Natural killer cell treated with Interleukin-12 subunit alpha and Interleukin-12 subunit beta and Interleukin-15 and Interleukin-18, amount 100 ng/mL, for 72 hours (primary cell): ENCODE measurements at regions not wholly inside any gene's neighbourhood (a gene's known extent, or its start where the extent isn't known, plus 50 kb on each side); places are given as distances from the start of the nearest gene placed in this dataset.
"Not testable (repeated sequence)": the region's sequence is repeated elsewhere in the genome, so short reads cannot be mapped to it uniquely, and the experiment has no call there.

Experiments
- ATAC-seq, 2 donors: fragments of 150-1000 bp; cut with Tn5 transposase in 1 of 2; sonication (Bioruptor Pico), chemical (Tn5 transposase) in 1 of 2; 2 replicates each; pipeline ENCODE4 v1.10.0; 2021
- DNase-seq: peaks from one replicate; pipeline ENCODE4 v3.0.0; 2022; ENCODE audit warnings: low spot score
- H3K27ac Mint-ChIP-seq, 2 donors: 1 replicate in 1 of 2; 2 replicates in 1 of 2; pipeline ENCODE4 v1.8.0; 2022; ENCODE audit warnings: mixed read lengths in 2 of 2, mild to moderate bottlenecking in 1 of 2, moderate library complexity in 1 of 2
- H3K27me3 Mint-ChIP-seq, 2 donors: 1 replicate in 1 of 2; 2 replicates in 1 of 2; pipeline ENCODE4 v1.8.0; 2022; ENCODE audit warnings: mixed read lengths in 2 of 2
- H3K36me3 Mint-ChIP-seq: one replicate; pipeline ENCODE4 v1.8.0; 2022; ENCODE audit warnings: mixed read lengths
- H3K4me1 Mint-ChIP-seq, 2 donors: 1 replicate in 1 of 2; 2 replicates in 1 of 2; pipeline ENCODE4 v1.8.0; 2022; ENCODE audit warnings: low read depth in 2 of 2, mixed read lengths in 2 of 2, mild to moderate bottlenecking in 1 of 2
- H3K4me3 Mint-ChIP-seq: one replicate; pipeline ENCODE4 v1.8.0; 2022; ENCODE audit warnings: mixed read lengths
- H3K9me3 Mint-ChIP-seq: 2 replicates; pipeline ENCODE4 v1.8.0; 2022; ENCODE audit warnings: mixed read lengths

DNA sequence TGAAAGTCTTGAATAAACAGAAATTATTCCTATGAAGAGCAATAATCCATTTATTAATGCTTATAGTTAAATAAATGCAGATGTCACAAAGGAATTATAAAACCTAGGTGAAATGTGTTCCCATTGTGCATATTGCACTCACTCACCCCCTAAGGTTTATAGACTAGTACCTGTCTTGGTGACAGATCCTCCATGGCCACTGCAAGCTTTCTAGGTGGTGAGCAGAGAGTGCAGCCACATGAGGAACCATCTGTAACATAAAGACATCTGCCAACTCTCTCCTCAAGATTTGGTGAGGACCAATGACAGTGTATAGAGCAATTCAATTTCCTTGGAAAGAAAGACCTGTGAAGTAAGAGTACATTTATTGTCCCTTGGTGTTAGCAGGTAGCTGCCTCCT is 616.4 kb downstream of the CENPC start:
- not testable (repeated sequence) for H3K27ac Mint-ChIP-seq, H3K36me3 Mint-ChIP-seq, H3K27me3 Mint-ChIP-seq, H3K4me1 Mint-ChIP-seq, DNase-seq, ATAC-seq, H3K9me3 Mint-ChIP-seq, H3K4me3 Mint-ChIP-seq

GRCh38 chr4:66927937-66928336 is 617.4 kb downstream of the CENPC start:
- Mint-ChIP-seq H3K27me3 (no peaks in the 10 kb centered on the region), H3K4me1 (no peaks in the 10 kb centered on the region), H3K4me3 (no peak overlapping the region), H3K36me3 (no peaks in the 10 kb centered on the region), H3K9me3 (peaks cover 10% of the 10 kb centered on the region), H3K27ac (no peak overlapping the region)
- DNase-seq (no peak), ATAC-seq (no peak)

DNA sequence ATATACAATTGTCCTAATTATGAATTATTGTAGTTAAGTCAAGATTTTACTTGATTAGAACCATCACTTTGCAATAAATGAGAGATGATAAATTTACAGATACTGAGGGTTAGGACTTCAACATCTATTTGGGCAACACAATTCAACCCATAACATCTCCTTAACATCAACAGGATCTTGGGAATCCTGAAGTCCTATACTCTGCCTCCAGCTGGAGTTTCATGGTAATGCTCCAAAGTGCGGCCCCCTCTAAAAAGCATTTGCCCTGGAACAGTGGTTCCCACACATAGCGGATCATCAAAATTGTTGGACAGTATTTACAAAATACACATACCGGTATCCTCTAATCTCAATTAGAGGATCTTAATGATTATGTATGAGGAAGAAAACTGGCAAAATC is 618.6 kb downstream of the CENPC start:
- Mint-ChIP-seq H3K27ac (no peak overlapping the region), H3K27me3 (no peaks in the 10 kb centered on the region), H3K9me3 (peaks cover 12% of the 10 kb centered on the region), H3K4me3 (no peak overlapping the region), H3K4me1 (no peaks in the 10 kb centered on the region), H3K36me3 (no peaks in the 10 kb centered on the region)
- DNase-seq (no peak), ATAC-seq (no peak)

DNA sequence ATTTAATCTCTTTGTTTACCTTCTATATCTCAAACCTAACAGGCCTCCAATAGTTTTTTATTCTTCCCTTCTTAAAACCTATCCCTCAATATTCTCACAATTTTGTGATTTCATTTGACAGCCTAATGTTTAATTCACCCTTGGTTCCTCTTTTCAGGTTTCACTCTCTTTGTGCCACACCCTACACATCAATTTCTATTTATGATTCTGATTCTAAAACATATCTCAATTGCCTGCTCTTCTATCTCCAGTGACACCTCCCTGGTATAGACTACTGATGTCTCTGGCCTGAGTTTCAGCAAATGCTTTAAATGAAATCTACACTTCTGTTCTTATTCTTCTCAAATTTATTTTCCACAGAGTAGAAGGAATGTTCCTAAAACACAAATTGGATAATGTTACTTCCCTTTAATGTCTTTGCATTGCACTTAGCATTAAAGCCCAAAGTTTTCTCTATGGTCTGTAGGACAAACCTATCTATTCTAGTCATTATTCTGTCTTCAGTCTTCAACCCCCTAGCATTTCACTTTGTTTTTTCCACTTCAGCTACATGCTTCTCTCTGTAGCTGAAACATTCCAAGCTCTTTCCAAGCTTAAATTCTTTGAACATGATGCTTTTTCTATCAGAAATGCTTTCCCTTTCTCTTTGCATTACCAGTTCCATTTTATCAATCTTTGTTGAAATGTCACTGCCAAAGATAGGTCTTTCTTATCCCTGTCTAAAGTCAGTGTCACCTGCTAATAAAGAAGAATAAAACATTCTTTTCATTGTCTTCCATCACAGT is 622.0 kb downstream of the CENPC start:
- peaks cover 23% of the 10 kb centered on the region for H3K9me3 Mint-ChIP-seq
- H3K4me3 Mint-ChIP-seq = no peak overlapping the region
- no peaks in the 10 kb centered on the region for H3K4me1 Mint-ChIP-seq
- ATAC-seq (no peak), DNase-seq (no peak)
- H3K27ac Mint-ChIP-seq = no peak overlapping the region
- no peaks in the 10 kb centered on the region for H3K36me3 Mint-ChIP-seq
- H3K27me3 Mint-ChIP-seq = no peaks in the 10 kb centered on the region

DNA sequence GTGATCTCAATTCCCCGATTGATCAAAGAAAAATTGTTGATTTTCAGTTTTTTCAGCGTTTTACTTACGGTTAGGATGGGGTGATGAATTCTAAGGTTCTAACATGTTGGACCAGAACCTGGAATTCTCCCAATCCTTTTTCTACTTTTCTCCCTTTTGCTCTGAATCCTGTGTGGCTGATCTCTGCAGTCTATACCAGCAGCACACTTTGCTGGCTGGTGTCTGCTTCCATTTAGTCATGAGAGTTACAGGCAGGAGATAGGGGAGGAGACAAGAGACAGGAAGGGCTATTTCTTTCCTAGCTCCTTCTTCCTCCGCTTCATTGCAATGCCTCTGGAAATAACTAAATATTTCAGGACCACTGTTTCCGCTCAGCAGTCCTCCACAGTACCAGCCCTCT is 623.9 kb downstream of the CENPC start:
- DNase-seq (no peak), ATAC-seq (no peak)
- H3K27ac Mint-ChIP-seq = no peak overlapping the region
- H3K36me3 Mint-ChIP-seq = peaks cover 5% of the 10 kb centered on the region
- no peaks in the 10 kb centered on the region for H3K27me3 Mint-ChIP-seq
- H3K4me1 Mint-ChIP-seq = no peaks in the 10 kb centered on the region
- H3K4me3 Mint-ChIP-seq = no peak overlapping the region
- peaks cover 28% of the 10 kb centered on the region for H3K9me3 Mint-ChIP-seq

- H3K4me3 Mint-ChIP-seq = no peak overlapping the region
- no peak overlapping the region for H3K27ac Mint-ChIP-seq
- peaks cover 5% of the 10 kb centered on the region for H3K36me3 Mint-ChIP-seq
- no peaks in the 10 kb centered on the region for H3K27me3 Mint-ChIP-seq
- ATAC-seq (no peak), DNase-seq (no peak)
- peaks cover 29% of the 10 kb centered on the region for H3K9me3 Mint-ChIP-seq
- no peaks in the 10 kb centered on the region for H3K4me1 Mint-ChIP-seq
These were observed 624.8 kb downstream of the CENPC start for GRCh38 chr4:66920514-66920913.

- Mint-ChIP-seq H3K27ac (no peak overlapping the region), H3K4me1 (no peaks in the 10 kb centered on the region), H3K4me3 (no peak overlapping the region), H3K36me3 (peaks cover 1% of the 10 kb centered on the region), H3K27me3 (no peaks in the 10 kb centered on the region), H3K9me3 (peaks cover 18% of the 10 kb centered on the region)
- ATAC-seq (no peak), DNase-seq (no peak)
These were observed 633.4 kb downstream of the CENPC start for GRCh38 chr4:66911880-66912279.

DNA sequence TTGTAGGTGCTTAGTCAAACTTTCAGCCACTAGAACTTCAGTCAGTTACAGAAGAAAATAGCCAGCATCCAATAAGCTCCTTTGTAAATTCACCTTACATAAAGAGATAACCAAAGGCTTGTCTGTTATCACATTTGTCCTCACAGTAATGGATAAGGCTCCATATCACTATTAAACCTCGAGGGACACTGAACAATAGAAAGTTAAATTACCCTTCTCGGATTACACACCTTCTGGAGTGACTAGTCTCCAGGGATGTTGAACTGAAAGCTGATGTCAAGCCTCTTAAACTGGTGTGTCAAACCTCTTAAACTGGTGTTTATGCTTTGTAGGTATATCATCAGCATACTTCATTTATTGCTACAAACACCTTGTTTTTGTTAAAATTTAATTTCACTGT is 639.0 kb downstream of the CENPC start:
- Mint-ChIP-seq H3K27ac (no peak overlapping the region), H3K9me3 (peaks cover 15% of the 10 kb centered on the region), H3K36me3 (no peaks in the 10 kb centered on the region), H3K4me1 (no peaks in the 10 kb centered on the region), H3K27me3 (no peaks in the 10 kb centered on the region), H3K4me3 (no peak overlapping the region)
- ATAC-seq (no peak), DNase-seq (no peak)

GRCh38 chr4:66899422-66900065 is 645.8 kb downstream of the CENPC start:
- Mint-ChIP-seq H3K4me1 (no peaks in the 10 kb centered on the region), H3K4me3 (no peak overlapping the region), H3K27ac (no peak overlapping the region), H3K36me3 (no peaks in the 10 kb centered on the region), H3K27me3 (no peaks in the 10 kb centered on the region), H3K9me3 (peaks cover 4% of the 10 kb centered on the region)
- no peak for ATAC-seq
- peak; percentile 57 for DNase-seq

GRCh38 chr4:66893807-66894206 is 651.5 kb downstream of the CENPC start:
- no peaks in the 10 kb centered on the region for H3K27me3 Mint-ChIP-seq
- peaks cover 6% of the 10 kb centered on the region for H3K36me3 Mint-ChIP-seq
- no peak overlapping the region for H3K27ac Mint-ChIP-seq
- H3K9me3 Mint-ChIP-seq = peaks cover 14% of the 10 kb centered on the region
- no peak for ATAC-seq
- no peaks in the 10 kb centered on the region for H3K4me1 Mint-ChIP-seq
- no peak overlapping the region for H3K4me3 Mint-ChIP-seq
- DNase-seq = no peak

DNA sequence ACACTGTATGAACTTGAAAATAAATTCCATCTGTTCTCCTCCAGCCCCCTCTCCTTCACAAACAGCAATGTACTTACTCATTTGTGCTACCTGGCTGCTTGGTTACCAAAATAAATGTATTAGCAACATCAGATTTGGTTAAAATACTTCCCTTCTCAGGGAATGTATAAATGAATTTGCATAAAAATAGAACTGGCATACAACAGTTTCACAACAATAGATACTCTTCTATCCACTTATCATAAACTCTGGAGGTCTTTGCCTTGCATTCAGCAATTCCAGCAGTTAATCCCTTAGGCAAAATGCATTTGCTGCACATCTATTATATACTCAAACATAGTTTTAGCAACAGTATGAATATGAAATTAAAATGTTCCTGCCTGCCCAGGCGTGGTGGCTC is 658.2 kb downstream of the CENPC start:
- ATAC-seq (no peak), DNase-seq (no peak)
- H3K27me3 Mint-ChIP-seq = no peaks in the 10 kb centered on the region
- H3K4me1 Mint-ChIP-seq = no peaks in the 10 kb centered on the region
- no peak overlapping the region for H3K4me3 Mint-ChIP-seq
- H3K9me3 Mint-ChIP-seq = peaks cover 17% of the 10 kb centered on the region
- H3K27ac Mint-ChIP-seq = no peak overlapping the region
- H3K36me3 Mint-ChIP-seq = no peaks in the 10 kb centered on the region

DNA sequence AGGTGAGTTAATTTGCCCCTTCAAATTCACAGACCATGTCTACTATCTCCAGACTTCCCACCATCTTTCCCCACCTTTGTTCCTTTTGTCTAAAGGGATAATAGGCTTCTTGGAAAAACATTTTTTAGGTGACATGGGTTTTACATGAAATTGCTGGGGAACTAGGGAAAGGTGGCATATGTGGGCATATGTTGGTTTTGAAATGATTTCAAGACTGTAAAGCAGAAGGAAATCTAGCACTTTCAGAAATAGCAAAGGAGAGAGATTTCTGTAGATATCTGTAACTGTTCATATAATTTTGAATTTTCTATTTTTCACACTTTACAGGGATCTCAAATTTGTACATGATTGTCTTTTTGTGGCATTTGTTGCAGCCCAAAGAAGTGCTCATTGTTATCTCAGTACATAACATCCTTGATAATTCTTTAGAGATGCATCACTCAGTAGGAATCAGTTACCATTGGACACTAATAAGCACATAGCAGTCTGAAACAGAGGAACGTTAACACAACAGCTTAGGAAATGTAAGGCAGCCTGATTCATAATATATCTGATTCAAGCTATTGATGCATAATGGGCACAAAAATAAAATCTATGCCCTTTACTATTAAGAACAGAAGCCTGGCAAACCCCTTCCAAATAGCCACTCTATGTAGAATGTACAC is 659.7 kb downstream of the CENPC start:
- peaks cover 16% of the 10 kb centered on the region for H3K9me3 Mint-ChIP-seq
- no peaks in the 10 kb centered on the region for H3K27me3 Mint-ChIP-seq
- no peaks in the 10 kb centered on the region for H3K4me1 Mint-ChIP-seq
- no peaks in the 10 kb centered on the region for H3K36me3 Mint-ChIP-seq
- H3K4me3 Mint-ChIP-seq = no peak overlapping the region
- DNase-seq (no peak), ATAC-seq (no peak)
- H3K27ac Mint-ChIP-seq = no peak overlapping the region

DNA sequence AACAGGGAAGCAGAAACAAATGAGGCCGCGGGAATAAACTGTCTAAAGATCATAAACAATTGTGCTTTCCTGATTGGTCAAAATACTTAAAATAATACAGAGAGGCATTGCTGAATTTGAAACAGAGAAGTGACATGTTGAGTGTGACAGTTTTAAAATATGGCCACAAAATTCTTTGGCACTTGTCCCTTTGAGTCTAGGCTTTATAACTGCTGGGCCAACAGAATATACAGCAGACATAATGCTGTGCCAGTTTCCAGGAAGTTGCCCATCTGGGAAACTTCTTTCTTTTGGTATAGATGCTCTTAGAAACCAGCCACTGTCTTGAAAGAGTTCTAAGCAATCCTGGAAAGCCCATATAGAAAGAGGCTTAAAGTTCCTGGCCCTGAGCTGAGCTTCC is 668.4 kb downstream of the CENPC start:
- Mint-ChIP-seq H3K9me3 (peaks cover 11% of the 10 kb centered on the region), H3K4me3 (no peak overlapping the region), H3K27me3 (no peaks in the 10 kb centered on the region), H3K27ac (no peak overlapping the region), H3K36me3 (no peaks in the 10 kb centered on the region), H3K4me1 (no peaks in the 10 kb centered on the region)
- DNase-seq (no peak), ATAC-seq (no peak)

DNA sequence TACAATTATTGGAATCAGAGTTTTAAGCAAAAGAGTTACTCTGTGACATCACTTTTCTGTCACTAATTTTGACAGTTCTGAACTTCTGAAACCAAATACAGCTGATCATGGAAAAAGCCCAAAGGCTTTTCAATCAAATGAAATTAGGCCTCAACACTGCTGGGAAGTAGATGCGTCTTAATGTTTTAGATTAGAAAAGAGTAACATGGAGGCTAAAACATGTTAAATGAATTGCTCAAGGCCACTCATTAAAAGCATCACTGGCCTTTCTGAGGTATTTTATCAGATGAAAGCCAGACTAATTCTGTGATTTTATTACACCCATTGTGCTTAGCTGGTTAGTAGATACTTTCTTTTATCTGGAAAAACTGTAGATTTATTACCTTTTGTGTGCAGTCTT is 672.6 kb downstream of the CENPC start:
- H3K27ac Mint-ChIP-seq = no peak overlapping the region
- no peaks in the 10 kb centered on the region for H3K27me3 Mint-ChIP-seq
- peaks cover 11% of the 10 kb centered on the region for H3K9me3 Mint-ChIP-seq
- H3K4me3 Mint-ChIP-seq = no peak overlapping the region
- DNase-seq (no peak), ATAC-seq (no peak)
- H3K4me1 Mint-ChIP-seq = no peaks in the 10 kb centered on the region
- H3K36me3 Mint-ChIP-seq = no peaks in the 10 kb centered on the region
